ENCODE measurements at regions not wholly inside any gene's neighbourhood (a gene's known extent, or its start where the extent isn't known, plus 50 kb on each side); places are given as distances from the start of the nearest gene placed in this dataset.

- no peak for TF ChIP-seq POLR2A (IDR thresholded peaks at IDR 0.05; ENCODE audit: extremely low read depth, insufficient read length)
- TF ChIP-seq CTCF (IDR thresholded peaks at IDR 0.05; ENCODE audit: low read depth, low read length) = no peak
- no peak for TF ChIP-seq MAX (IDR thresholded peaks at IDR 0.05; ENCODE audit: low read depth, low read length)
- TF ChIP-seq MYC (IDR thresholded peaks at IDR 0.05; ENCODE audit: low read depth, low read length) = no peak
Measured at GRCh38 chr11:134751766-134752165, 339.7 kb upstream of the B3GAT1 start.

Data from NB4 (cell line).